ENCODE measurements at regions not wholly inside any gene's neighbourhood (a gene's known extent, or its start where the extent isn't known, plus 50 kb on each side); places are given as distances from the start of the nearest gene placed in this dataset.
"Not testable (repeated sequence)": the region's sequence is repeated elsewhere in the genome, so short reads cannot be mapped to it uniquely, and the experiment has no call there.

DNA sequence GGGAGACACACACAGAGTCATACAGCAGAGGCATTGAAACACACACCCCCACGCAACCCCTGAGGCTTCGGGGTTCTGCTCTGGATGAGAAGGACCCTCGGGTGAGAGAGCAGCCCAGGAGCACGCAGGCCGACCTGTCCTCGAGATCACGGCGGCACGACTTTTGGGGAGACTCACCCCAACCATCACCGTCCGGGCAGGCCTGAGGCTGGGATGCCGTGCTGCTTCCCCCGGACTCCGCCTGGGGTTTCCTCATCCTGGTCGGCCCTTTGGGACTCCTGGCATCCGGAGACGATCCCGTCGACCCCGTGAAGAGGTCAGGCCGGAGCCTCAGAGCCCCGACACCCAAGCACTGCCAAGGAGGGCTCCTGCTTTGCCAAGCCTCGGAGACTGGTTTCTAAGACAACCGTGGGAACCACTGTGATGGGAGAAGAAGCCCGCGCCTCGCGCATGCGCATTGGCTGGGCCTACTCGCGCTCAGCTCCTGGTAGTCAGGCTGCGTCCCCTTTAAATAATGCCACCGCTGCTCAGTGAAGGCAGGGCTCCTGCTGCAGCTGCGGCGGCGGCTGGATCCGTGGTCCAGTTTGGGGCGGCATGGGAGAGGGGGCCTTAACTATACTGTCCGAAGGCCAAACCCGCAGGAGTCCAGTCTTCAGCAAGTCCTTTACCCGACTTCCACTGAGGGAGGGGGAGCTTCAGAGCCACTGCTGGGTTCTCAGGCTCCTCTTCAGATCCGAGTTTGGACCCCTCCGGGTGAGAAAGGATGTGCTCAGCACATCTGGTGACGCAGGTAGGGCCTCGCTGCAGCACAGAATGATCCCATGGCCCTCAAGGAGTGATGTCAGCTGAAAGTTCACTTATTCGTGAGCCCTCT, 171.4 kb upstream of the ZNF337 start:
- no peak overlapping the region for H3K4me3 ChIP-seq (ENCODE audit: low read depth, low read length)
- TF ChIP-seq CTCF (IDR thresholded peaks at IDR 0.05; ENCODE audit: borderline replicate concordance, insufficient read depth, low read depth, low read length), result no peak

DNA sequence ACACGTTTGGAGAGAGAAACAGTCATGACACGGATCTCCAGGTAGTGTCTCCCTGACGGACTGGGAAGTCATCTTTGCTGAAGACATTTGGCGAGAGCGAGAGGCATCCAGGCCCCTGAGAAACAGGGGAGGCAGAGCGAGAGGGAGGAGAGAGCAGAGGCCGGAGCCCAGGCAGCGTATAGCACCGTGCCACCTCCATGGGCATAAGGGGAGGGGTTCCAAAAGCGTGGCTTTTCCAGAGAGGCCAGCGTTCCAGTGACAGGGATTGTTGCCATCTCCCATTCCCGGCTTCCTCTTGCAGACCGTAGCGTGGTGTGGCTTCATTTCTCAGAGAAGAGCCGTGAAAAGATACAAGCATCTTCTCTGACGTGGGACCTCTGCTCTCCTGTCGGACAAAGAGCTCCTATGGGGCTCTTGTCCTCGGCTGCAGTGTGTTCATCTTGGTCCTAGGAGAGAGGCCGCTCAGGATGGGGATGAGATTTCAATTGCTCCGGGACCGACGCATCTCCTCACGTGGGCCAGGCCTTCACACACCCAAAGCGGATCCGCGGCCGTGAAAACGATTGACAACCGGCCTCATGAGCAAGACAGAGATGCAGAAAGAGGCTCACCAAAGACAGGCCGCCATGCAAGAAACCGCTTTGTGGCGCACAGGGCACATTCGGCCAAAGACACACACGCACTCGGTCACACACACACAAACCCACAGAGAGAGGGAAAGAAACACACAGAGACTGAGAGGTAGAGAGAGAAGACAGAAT, 170.5 kb upstream of the ZNF337 start:
- not testable (repeated sequence) for H3K4me3 ChIP-seq (ENCODE audit: low read depth, low read length)

DNA sequence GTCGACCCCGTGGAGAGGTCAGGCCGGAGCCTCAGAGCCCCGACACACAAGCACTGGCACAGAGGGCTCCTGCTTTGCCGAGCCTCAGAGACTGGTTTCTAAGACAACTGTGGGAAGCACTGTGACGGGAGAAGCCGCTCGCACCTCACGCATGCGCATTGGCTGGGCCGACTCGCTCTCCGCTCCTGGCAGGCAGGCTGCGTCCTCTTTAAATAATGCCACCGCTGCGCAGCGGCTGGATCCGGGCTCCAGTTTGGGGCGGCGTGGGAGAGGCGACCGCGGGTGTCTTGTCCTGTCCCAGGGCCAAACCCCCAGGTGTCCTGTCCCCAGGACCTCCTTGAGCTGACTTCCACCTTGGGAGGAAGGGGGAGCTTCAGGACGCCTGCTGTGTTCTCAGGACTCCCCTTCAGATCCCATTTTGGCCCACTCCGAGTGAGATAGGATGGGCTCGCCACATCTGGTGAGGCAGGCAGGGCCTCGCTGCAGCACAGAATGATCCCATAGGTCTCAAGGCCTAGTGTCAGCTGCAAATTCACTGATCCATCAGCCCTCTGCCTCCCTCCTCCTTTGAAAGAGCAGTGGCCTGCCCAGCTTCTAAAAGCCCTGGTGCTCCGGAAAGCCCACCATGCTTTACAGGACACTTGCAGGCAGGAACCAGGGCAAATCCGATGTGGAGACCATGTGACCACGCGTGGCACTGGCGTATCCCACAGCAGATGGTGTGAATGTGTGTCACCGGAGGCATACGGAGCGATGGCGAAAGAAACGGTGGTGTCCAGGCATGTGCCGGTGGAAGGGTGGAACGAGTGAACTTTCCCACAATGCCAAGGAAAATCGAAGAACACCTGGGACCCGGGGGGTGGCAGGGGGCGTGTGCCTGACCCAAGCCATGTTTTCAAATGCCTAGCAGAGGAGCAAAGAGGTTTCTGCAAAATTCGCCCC, 169.3 kb upstream of the ZNF337 start:
- TF ChIP-seq CTCF (IDR thresholded peaks at IDR 0.05; ENCODE audit: borderline replicate concordance, insufficient read depth, low read depth, low read length), result no peak
- no peak overlapping the region for H3K4me3 ChIP-seq (ENCODE audit: low read depth, low read length)

GRCh38 chr20:25864963-25865714, 168.5 kb upstream of the ZNF337 start:
- not testable (repeated sequence) for H3K4me3 ChIP-seq (ENCODE audit: low read depth, low read length)

GRCh38 chr20:25864326-25864962, 167.8 kb upstream of the ZNF337 start:
- TF ChIP-seq CTCF (IDR thresholded peaks at IDR 0.05; ENCODE audit: borderline replicate concordance, insufficient read depth, low read depth, low read length), result no peak
- no peak overlapping the region for H3K4me3 ChIP-seq (ENCODE audit: low read depth, low read length)

GRCh38 chr20:25863536-25864325, 167.1 kb upstream of the ZNF337 start:
- H3K4me3 ChIP-seq (ENCODE audit: low read depth, low read length), result peak overlapping the region; percentile 31
- no peak for TF ChIP-seq CTCF (IDR thresholded peaks at IDR 0.05; ENCODE audit: borderline replicate concordance, insufficient read depth, low read depth, low read length)

- peak overlapping the region; percentile 31 for H3K4me3 ChIP-seq (ENCODE audit: low read depth, low read length)
Observed at GRCh38 chr20:25862967-25863530, 166.4 kb upstream of the ZNF337 start.

All from GM12875 (cell line).